NB4 (cell line): ENCODE measurements at regions not wholly inside any gene's neighbourhood (a gene's known extent, or its start where the extent isn't known, plus 50 kb on each side); places are given as distances from the start of the nearest gene placed in this dataset.
"Not testable (repeated sequence)": the region's sequence is repeated elsewhere in the genome, so short reads cannot be mapped to it uniquely, and the experiment has no call there.

Experiments
- POLR2A ChIP-seq: IDR thresholded peaks from 2 replicates; pipeline ENCODE4 v1.6.1; 2011; ENCODE audit warnings: mild to moderate bottlenecking; ENCODE audit not compliant: insufficient read length; ENCODE audit errors: extremely low read depth
- TF ChIP-seq, protein P1 (sequence below): IDR thresholded peaks from one replicate; pipeline ENCODE4 v1.5.1; 2012; ENCODE audit warnings: low read depth, low read length

DNA sequence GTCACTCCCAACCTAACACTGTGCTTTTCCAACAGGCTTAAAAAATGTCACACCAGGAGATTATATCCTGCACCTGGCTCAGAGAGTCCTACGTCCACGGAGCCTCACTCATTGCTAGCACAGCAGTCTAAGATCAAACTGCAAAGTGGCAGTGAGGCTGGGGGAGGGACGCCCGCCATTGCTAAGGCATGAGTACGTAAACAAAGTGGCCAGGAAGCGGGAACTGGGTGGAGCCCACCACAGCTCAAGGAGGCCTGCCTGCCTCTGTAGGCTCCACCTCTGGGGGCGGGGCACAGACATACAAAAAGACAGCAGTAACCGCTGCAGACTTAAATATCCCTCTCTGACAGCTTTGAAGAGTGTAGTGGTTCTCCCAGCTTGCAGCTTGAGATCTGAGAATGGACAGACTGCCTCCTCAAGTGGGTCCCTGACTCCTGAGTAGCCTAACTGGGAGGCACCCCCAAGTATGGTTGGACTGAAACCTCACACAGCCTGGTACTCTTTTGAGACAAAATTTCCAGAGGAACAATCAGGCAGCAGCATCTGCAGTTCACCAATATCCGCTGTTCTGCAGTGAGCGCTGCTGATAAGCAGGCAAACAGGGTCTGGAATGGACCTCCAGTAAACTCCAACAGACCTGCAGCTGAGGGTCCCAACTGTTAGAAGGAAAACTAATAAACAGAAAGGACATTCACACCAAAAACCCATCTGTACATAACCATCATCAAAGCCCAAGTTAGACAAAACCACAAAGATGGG, 2986.4 kb upstream of the OR11H1 start:
- TF ChIP-seq, protein P1, sequence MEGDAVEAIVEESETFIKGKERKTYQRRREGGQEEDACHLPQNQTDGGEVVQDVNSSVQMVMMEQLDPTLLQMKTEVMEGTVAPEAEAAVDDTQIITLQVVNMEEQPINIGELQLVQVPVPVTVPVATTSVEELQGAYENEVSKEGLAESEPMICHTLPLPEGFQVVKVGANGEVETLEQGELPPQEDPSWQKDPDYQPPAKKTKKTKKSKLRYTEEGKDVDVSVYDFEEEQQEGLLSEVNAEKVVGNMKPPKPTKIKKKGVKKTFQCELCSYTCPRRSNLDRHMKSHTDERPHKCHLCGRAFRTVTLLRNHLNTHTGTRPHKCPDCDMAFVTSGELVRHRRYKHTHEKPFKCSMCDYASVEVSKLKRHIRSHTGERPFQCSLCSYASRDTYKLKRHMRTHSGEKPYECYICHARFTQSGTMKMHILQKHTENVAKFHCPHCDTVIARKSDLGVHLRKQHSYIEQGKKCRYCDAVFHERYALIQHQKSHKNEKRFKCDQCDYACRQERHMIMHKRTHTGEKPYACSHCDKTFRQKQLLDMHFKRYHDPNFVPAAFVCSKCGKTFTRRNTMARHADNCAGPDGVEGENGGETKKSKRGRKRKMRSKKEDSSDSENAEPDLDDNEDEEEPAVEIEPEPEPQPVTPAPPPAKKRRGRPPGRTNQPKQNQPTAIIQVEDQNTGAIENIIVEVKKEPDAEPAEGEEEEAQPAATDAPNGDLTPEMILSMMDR: not testable (repeated sequence)
- not testable (repeated sequence) for TF ChIP-seq POLR2A
